Activated B cell treated with CpG ODN at 0.5 μM for 24 hours (primary cell): ENCODE measurements at regions not wholly inside any gene's neighbourhood (a gene's known extent, or its start where the extent isn't known, plus 50 kb on each side); places are given as distances from the start of the nearest gene placed in this dataset.
"Not testable (repeated sequence)": the region's sequence is repeated elsewhere in the genome, so short reads cannot be mapped to it uniquely, and the experiment has no call there.

ENCODE experiments used
- ATAC-seq: fragments of 200-7000 bp; cut with Tn5 transposase; one replicate; pipeline ENCODE4 v1.10.0; 2021; ENCODE audit warnings: low read depth, mild to moderate bottlenecking, moderate library complexity
- CTCF ChIA-PET: fragments of 350-600 bp; sonication (Branson Sonifier 250); formaldehyde crosslinking; loops from one replicate; lab custom pipeline; 2021; ENCODE audit warnings: antibody characterized with exemption; lab: Charles Lee
- POLR2A ChIA-PET: fragments of 350-600 bp; sonication (Branson Sonifier 250); formaldehyde crosslinking; loops from one replicate; lab custom pipeline; 2021; ENCODE audit warnings: antibody characterized with exemption; lab: Charles Lee
- DNase-seq: peaks from one replicate; pipeline ENCODE4 v3.0.0; 2022
- H3K27ac Mint-ChIP-seq: one replicate; pipeline ENCODE4 v1.8.0; 2020; ENCODE audit warnings: mixed read lengths
- H3K27me3 Mint-ChIP-seq: one replicate; pipeline ENCODE4 v1.8.0; 2021; ENCODE audit warnings: mixed read lengths
- H3K36me3 Mint-ChIP-seq: one replicate; pipeline ENCODE4 v1.8.0; 2021; ENCODE audit warnings: low read depth, mixed read lengths
- H3K4me1 Mint-ChIP-seq: one replicate; pipeline ENCODE4 v1.8.0; 2021; ENCODE audit warnings: mixed read lengths
- H3K4me3 Mint-ChIP-seq: one replicate; pipeline ENCODE4 v1.8.0; 2020; ENCODE audit warnings: mild to moderate bottlenecking, mixed read lengths
- H3K9me3 Mint-ChIP-seq: one replicate; pipeline ENCODE4 v1.8.0; 2020; ENCODE audit warnings: mixed read lengths
- CTCF ChIP-seq: fragments of 200-600 bp; IDR thresholded peaks from one replicate; pipeline ENCODE4 v1.8.0; 2022; ENCODE audit warnings: antibody characterized with exemption, mild to moderate bottlenecking
- intact Hi-C: fragments of 100-400 bp; cut with micrococcal nuclease; formaldehyde crosslinking; loops from one replicate; pipeline ENCODE4 v1.15.1; 2024

GRCh38 chr18:70582981-70583380, 294.1 kb downstream of the SOCS6 start:
- H3K9me3 Mint-ChIP-seq: peaks cover 20% of the 10 kb centered on the region
- no peaks in the 10 kb centered on the region for H3K36me3 Mint-ChIP-seq
- ChIA-PET CTCF (no interaction called here), POLR2A (no interaction called here)
- H3K4me3 Mint-ChIP-seq: no peak overlapping the region
- intact Hi-C loops: no loop called here
- no peak for ATAC-seq
- H3K4me1 Mint-ChIP-seq: no peaks in the 10 kb centered on the region
- no peak overlapping the region for H3K27ac Mint-ChIP-seq
- no peak for TF ChIP-seq CTCF
- H3K27me3 Mint-ChIP-seq: no peaks in the 10 kb centered on the region
- no peak for DNase-seq

GRCh38 chr18:70578480-70578879, 289.6 kb downstream of the SOCS6 start:
- TF ChIP-seq CTCF: no peak
- no peak overlapping the region for H3K27ac Mint-ChIP-seq

GRCh38 chr18:70577023-70577420, 288.2 kb downstream of the SOCS6 start:
- intact Hi-C loops: no loop called here
- ChIA-PET POLR2A (no interaction called here), CTCF (no interaction called here)
- no peak for DNase-seq
- ATAC-seq: no peak
- peaks cover 4% of the 10 kb centered on the region for H3K9me3 Mint-ChIP-seq
- H3K4me3 Mint-ChIP-seq: no peak overlapping the region
- H3K36me3 Mint-ChIP-seq: no peaks in the 10 kb centered on the region
- no peak overlapping the region for H3K27ac Mint-ChIP-seq
- H3K4me1 Mint-ChIP-seq: no peaks in the 10 kb centered on the region
- no peak for TF ChIP-seq CTCF
- H3K27me3 Mint-ChIP-seq: no peaks in the 10 kb centered on the region

More at GRCh38 chr18:70578480-70578879, 289.6 kb downstream of the SOCS6 start:
- ChIA-PET POLR2A (no interaction called here), CTCF (no interaction called here)
- intact Hi-C loops: no loop called here
- ATAC-seq: no peak
- H3K36me3 Mint-ChIP-seq: no peaks in the 10 kb centered on the region
- no peaks in the 10 kb centered on the region for H3K27me3 Mint-ChIP-seq
- no peak for DNase-seq
- H3K9me3 Mint-ChIP-seq: peaks cover 4% of the 10 kb centered on the region
- H3K4me3 Mint-ChIP-seq: no peak overlapping the region
- H3K4me1 Mint-ChIP-seq: no peaks in the 10 kb centered on the region

- H3K27me3 Mint-ChIP-seq: no peaks in the 10 kb centered on the region
- ChIA-PET POLR2A (no interaction called here), CTCF (no interaction called here)
- no peaks in the 10 kb centered on the region for H3K4me1 Mint-ChIP-seq
- H3K27ac Mint-ChIP-seq: no peak overlapping the region
- intact Hi-C loops: no loop called here
- TF ChIP-seq CTCF: no peak
- no peaks in the 10 kb centered on the region for H3K36me3 Mint-ChIP-seq
- no peak for DNase-seq
- H3K4me3 Mint-ChIP-seq: no peak overlapping the region
- ATAC-seq: no peak
- peaks cover 4% of the 10 kb centered on the region for H3K9me3 Mint-ChIP-seq
Observed at GRCh38 chr18:70576276-70577022, 287.6 kb downstream of the SOCS6 start.

GRCh38 chr18:70574951-70575350, 286.1 kb downstream of the SOCS6 start:
- POLR2A ChIA-PET, CTCF ChIA-PET, DNase-seq, H3K36me3 Mint-ChIP-seq, intact Hi-C loops, ATAC-seq, H3K27ac Mint-ChIP-seq, H3K27me3 Mint-ChIP-seq, H3K4me3 Mint-ChIP-seq, H3K4me1 Mint-ChIP-seq: not testable (repeated sequence)
- peaks cover 10% of the 10 kb centered on the region for H3K9me3 Mint-ChIP-seq

GRCh38 chr18:70569647-70570046, 280.8 kb downstream of the SOCS6 start:
- H3K4me1 Mint-ChIP-seq, POLR2A ChIA-PET, CTCF ChIA-PET, H3K4me3 Mint-ChIP-seq, DNase-seq, H3K27ac Mint-ChIP-seq, ATAC-seq, H3K27me3 Mint-ChIP-seq, intact Hi-C loops, H3K36me3 Mint-ChIP-seq: not testable (repeated sequence)
- H3K9me3 Mint-ChIP-seq: peaks cover 11% of the 10 kb centered on the region
